Stimulated activated naive CD8-positive, alpha-beta T cell treated with anti-CD3 and anti-CD28 coated beads, Interleukin-15, amount 100 ng/mL, for 72 hours (primary cell): ENCODE measurements at regions not wholly inside any gene's neighbourhood (a gene's known extent, or its start where the extent isn't known, plus 50 kb on each side); places are given as distances from the start of the nearest gene placed in this dataset.

ENCODE experiments used
- ATAC-seq: fragments of 150-1000 bp; cut with Tn5 transposase; 2 replicates; pipeline ENCODE4 v1.10.0; 2021; ENCODE audit warnings: mild to moderate bottlenecking, moderate library complexity
- DNase-seq, 2 donors: peaks; one replicate each; pipeline ENCODE4 v3.0.0; 2021 to 2022
- H3K27ac Mint-ChIP-seq, 2 donors: one replicate each; pipeline ENCODE4 v1.8.0; 2022; ENCODE audit warnings: mild to moderate bottlenecking in 2 of 2, mixed read lengths in 2 of 2, moderate library complexity in 2 of 2
- H3K27me3 Mint-ChIP-seq: one replicate; pipeline ENCODE4 v1.8.0; 2022; ENCODE audit warnings: mixed read lengths
- H3K4me1 Mint-ChIP-seq: one replicate; pipeline ENCODE4 v1.8.0; 2022; ENCODE audit warnings: mild to moderate bottlenecking, mixed read lengths
- H3K4me3 Mint-ChIP-seq, 2 donors: one replicate each; pipeline ENCODE4 v1.8.0; 2022; ENCODE audit warnings: mild to moderate bottlenecking in 2 of 2, mixed read lengths in 2 of 2, moderate library complexity in 1 of 2
- H3K9me3 Mint-ChIP-seq, 2 donors: one replicate each; pipeline ENCODE4 v1.8.0; 2022; ENCODE audit warnings: mixed read lengths in 2 of 2

DNA sequence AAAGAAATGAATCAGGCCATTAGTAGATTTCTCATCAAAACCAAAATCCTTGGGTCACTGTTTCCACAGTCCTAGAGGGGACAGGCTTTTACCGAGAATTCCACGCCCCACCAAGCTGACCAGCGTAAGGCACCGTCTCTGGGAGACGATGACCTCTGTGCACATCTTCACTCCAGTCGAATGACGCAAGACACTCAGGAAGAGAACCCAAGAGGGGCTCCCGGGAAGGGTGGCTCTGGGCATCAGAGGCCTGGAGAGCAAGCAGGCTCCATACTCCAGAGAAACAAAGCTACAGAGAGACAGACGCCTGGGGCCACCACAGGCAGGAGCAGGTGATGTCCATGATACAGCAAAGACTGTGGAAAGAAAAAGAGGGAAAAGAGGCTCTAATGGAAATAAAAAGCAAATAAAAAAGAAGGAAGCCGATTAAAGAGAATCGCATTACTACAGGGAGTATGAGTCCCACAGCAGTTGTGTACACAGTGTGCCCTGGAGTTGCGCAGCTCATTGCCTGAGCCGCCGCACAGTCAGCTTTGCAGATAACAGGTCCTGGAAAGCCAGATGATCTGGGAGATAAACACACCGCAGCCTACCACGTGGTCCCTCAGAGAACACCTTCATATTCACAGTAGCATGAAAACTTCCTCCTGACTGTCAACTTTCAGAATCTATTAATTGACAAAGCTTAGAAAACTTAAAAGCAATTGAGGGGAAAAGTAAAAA is 572.7 kb upstream of the SALL3 start:
- ATAC-seq (peak; percentile 37), DNase-seq (no peak)
- Mint-ChIP-seq H3K4me1 (peaks cover 12% of the 10 kb centered on the region), H3K9me3 (no peaks in the 10 kb centered on the region), H3K27me3 (peaks cover 42% of the 10 kb centered on the region), H3K27ac (peak overlapping the region; percentile 12 to 66), H3K4me3 (peak overlapping the region; percentile 41 to 49)

DNA sequence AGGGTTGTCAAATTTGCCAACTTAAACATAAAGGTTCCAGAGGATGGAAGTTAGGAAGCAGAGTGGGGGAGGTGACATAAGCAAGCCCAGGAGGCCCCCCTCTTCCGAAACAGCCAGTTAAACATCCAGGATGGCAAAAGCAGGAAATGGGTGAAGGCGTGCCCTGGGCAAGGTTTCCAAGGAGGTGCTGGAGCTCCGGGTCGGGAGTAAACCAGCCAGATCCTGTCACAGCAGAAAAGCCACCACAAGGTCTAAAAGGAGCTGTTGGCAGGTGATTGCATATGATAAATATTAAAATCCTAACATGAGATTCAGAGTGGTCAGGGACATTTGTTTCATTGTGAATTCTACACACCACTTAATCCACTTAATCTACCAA is 572.2 kb upstream of the SALL3 start:
- H3K27ac Mint-ChIP-seq, result peak overlapping the region in 1 of 2 donors; percentile 66
- DNase-seq (no peak), ATAC-seq (no peak)
- peak overlapping the region; percentile 8 to 39 for H3K4me3 Mint-ChIP-seq
- peaks cover 12% of the 10 kb centered on the region for H3K4me1 Mint-ChIP-seq
- H3K27me3 Mint-ChIP-seq, result peaks cover 42% of the 10 kb centered on the region
- H3K9me3 Mint-ChIP-seq, result no peaks in the 10 kb centered on the region

DNA sequence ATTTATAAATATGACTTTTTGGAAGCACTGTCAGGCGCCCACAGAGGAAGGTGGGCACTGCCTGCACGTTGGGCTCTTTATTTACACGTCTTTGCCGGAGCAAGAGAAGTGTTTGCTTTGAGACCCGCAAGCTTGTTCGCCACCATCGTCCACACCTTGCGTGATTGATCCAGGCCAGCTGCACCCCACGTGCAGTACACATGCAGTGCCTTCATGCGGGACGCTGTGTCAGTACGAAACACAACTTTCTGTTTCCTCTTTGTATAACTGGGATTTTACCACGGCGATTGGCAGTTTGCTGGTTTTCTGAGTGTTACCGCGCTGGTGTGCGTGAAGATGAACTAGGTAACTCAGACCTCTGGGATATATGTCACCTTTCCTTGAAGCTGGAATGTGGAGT is 571.0 kb upstream of the SALL3 start:
- peaks cover 12% of the 10 kb centered on the region for H3K4me1 Mint-ChIP-seq
- no peak overlapping the region for H3K27ac Mint-ChIP-seq
- no peak for ATAC-seq
- H3K27me3 Mint-ChIP-seq, result peaks cover 42% of the 10 kb centered on the region
- no peak for DNase-seq
- H3K4me3 Mint-ChIP-seq, result no peak overlapping the region
- H3K9me3 Mint-ChIP-seq, result no peaks in the 10 kb centered on the region

GRCh38 chr18:78410094-78410786 is 569.4 kb upstream of the SALL3 start:
- Mint-ChIP-seq H3K27ac (peak overlapping the region in 1 of 2 donors; percentile 6), H3K9me3 (no peaks in the 10 kb centered on the region), H3K27me3 (peaks cover 42% of the 10 kb centered on the region), H3K4me1 (peaks cover 12% of the 10 kb centered on the region), H3K4me3 (no peak overlapping the region)
- DNase-seq (no peak), ATAC-seq (peak; percentile 41)

GRCh38 chr18:78411539-78411938 is 568.1 kb upstream of the SALL3 start:
- DNase-seq (no peak), ATAC-seq (no peak)
- H3K4me3 Mint-ChIP-seq, result no peak overlapping the region
- H3K27me3 Mint-ChIP-seq, result peaks cover 33% of the 10 kb centered on the region
- H3K4me1 Mint-ChIP-seq, result peaks cover 12% of the 10 kb centered on the region
- H3K27ac Mint-ChIP-seq, result no peak overlapping the region
- H3K9me3 Mint-ChIP-seq, result no peaks in the 10 kb centered on the region

DNA sequence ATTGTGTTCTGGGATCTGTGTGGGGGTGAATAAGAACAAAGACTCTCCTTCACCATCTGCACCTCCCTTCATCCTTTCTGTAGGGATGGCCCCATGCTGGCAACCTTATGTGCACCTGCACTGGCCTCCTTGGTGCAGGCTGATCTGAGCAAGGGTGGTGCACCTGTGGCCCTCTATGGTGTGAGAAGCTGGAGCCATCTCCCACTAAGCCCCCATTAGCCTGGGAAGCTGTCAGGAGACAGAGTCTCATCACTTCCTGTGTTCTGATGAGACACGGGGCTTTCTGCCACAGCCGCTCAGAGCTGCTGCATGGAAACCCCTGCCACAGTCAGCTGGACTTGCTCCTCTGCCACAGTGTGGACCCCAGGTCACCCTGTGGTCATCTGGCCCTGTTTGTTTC is 565.3 kb upstream of the SALL3 start:
- no peak for DNase-seq
- ATAC-seq, result no peak
- no peaks in the 10 kb centered on the region for H3K4me1 Mint-ChIP-seq
- H3K27me3 Mint-ChIP-seq, result peaks cover 8% of the 10 kb centered on the region
- no peak overlapping the region for H3K27ac Mint-ChIP-seq
- H3K4me3 Mint-ChIP-seq, result no peak overlapping the region
- H3K9me3 Mint-ChIP-seq, result no peaks in the 10 kb centered on the region

GRCh38 chr18:78416853-78417252 is 562.8 kb upstream of the SALL3 start:
- ATAC-seq (no peak), DNase-seq (no peak)
- Mint-ChIP-seq H3K4me3 (no peak overlapping the region), H3K4me1 (no peaks in the 10 kb centered on the region), H3K9me3 (no peaks in the 10 kb centered on the region), H3K27ac (no peak overlapping the region), H3K27me3 (no peaks in the 10 kb centered on the region)

GRCh38 chr18:78418379-78418778 is 561.2 kb upstream of the SALL3 start:
- H3K27ac Mint-ChIP-seq, result no peak overlapping the region
- no peak for ATAC-seq
- no peaks in the 10 kb centered on the region for H3K4me1 Mint-ChIP-seq
- H3K27me3 Mint-ChIP-seq, result no peaks in the 10 kb centered on the region
- no peak overlapping the region for H3K4me3 Mint-ChIP-seq
- no peak for DNase-seq
- no peaks in the 10 kb centered on the region for H3K9me3 Mint-ChIP-seq

DNA sequence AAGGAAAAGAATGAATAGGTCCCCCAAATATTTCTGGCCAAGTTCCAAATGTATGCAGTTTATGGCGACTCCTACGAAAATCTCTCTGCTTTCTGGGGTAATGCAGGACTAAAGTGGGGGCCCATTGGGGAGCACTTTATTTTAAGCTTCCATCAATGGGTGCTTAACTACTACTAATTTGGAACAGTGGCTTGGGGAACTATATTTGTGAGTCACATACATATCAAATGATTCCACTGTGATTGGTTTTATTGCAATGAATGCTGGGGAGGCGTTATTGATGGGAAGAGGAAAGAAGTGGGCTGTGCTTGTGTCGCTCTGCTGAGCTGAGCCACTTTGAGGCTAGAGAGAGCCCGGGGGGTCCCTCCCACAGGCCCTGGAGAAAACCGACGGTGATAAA is 560.4 kb upstream of the SALL3 start:
- H3K4me3 Mint-ChIP-seq, result no peak overlapping the region
- H3K27me3 Mint-ChIP-seq, result no peaks in the 10 kb centered on the region
- DNase-seq (no peak), ATAC-seq (no peak)
- H3K9me3 Mint-ChIP-seq, result no peaks in the 10 kb centered on the region
- no peak overlapping the region for H3K27ac Mint-ChIP-seq
- no peaks in the 10 kb centered on the region for H3K4me1 Mint-ChIP-seq

DNA sequence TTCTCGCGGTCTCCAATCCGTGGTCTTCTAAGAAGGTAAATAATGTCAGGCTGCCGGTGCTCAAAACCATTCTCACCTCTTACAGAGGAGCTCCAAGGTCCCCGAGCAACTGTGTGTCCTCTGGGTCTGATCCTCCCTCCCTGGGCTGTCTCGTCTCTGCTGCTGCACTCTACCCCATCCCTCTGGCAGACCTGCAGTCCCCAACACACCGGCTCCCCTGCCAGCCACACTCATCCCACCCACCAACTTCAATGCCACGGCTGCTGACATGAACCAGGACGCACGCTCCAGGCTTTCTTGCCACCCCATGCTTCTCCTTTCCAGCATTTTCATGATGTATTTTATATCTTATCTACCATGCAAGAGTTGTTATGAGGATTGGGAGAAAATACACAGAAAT is 559.5 kb upstream of the SALL3 start:
- DNase-seq (no peak), ATAC-seq (no peak)
- Mint-ChIP-seq H3K4me3 (no peak overlapping the region), H3K4me1 (no peaks in the 10 kb centered on the region), H3K9me3 (no peaks in the 10 kb centered on the region), H3K27ac (no peak overlapping the region), H3K27me3 (no peaks in the 10 kb centered on the region)

- no peak overlapping the region for H3K27ac Mint-ChIP-seq
- H3K27me3 Mint-ChIP-seq, result no peaks in the 10 kb centered on the region
- H3K9me3 Mint-ChIP-seq, result no peaks in the 10 kb centered on the region
- DNase-seq, result no peak
- peak; percentile 15 for ATAC-seq
- H3K4me3 Mint-ChIP-seq, result no peak overlapping the region
- no peaks in the 10 kb centered on the region for H3K4me1 Mint-ChIP-seq
These were observed 558.2 kb upstream of the SALL3 start for GRCh38 chr18:78421392-78421791.

GRCh38 chr18:78422336-78422735 is 557.3 kb upstream of the SALL3 start:
- no peaks in the 10 kb centered on the region for H3K27me3 Mint-ChIP-seq
- H3K9me3 Mint-ChIP-seq, result no peaks in the 10 kb centered on the region
- ATAC-seq (no peak), DNase-seq (no peak)
- H3K4me1 Mint-ChIP-seq, result no peaks in the 10 kb centered on the region
- no peak overlapping the region for H3K4me3 Mint-ChIP-seq
- H3K27ac Mint-ChIP-seq, result peak overlapping the region in 1 of 2 donors; percentile 65

DNA sequence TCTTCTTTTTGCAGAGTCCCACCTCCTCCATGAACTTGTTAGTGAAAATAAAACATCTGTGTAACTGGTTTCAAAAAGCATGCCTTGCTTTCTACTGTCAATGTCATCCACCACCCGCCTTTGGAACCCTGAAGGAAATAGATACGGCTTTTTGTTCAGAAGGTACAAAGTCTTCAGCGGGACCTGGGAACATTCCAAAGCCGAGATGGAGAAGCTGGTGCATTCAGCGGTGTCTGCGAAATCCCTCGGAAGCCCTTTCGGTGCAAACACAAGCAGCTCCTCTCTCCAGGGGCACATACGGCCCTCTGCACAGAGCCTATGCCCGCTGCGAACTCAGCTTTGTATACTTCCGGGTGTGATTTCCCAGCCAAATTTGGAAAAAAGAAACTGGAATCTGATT is 555.8 kb upstream of the SALL3 start:
- ATAC-seq (no peak), DNase-seq (no peak)
- no peak overlapping the region for H3K27ac Mint-ChIP-seq
- no peaks in the 10 kb centered on the region for H3K4me1 Mint-ChIP-seq
- H3K9me3 Mint-ChIP-seq, result no peaks in the 10 kb centered on the region
- H3K4me3 Mint-ChIP-seq, result no peak overlapping the region
- no peaks in the 10 kb centered on the region for H3K27me3 Mint-ChIP-seq

- H3K4me3 Mint-ChIP-seq, result no peak overlapping the region
- H3K9me3 Mint-ChIP-seq, result no peaks in the 10 kb centered on the region
- ATAC-seq (no peak), DNase-seq (no peak)
- no peaks in the 10 kb centered on the region for H3K27me3 Mint-ChIP-seq
- no peaks in the 10 kb centered on the region for H3K4me1 Mint-ChIP-seq
- H3K27ac Mint-ChIP-seq, result no peak overlapping the region
These were observed 555.1 kb upstream of the SALL3 start for GRCh38 chr18:78424403-78425018.

DNA sequence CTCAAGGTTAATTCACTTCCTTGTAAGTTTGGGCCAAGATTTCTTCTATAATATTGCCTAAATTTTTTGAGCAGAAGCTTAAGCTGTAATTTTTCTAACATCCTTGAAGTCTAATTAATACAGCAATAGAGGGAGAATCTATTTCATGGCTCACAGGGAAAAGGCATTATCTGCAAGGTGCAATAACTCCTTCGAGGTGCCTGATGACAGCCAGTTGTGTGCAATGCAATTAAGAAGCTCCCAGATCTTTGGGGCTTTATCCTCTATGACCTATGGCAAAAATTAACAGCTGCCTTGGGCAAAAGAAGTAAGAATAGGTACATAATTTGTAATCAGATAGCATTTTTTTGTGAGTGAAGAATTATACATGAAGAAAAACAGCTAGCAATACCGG is 554.6 kb upstream of the SALL3 start:
- Mint-ChIP-seq H3K4me3 (no peak overlapping the region), H3K27me3 (no peaks in the 10 kb centered on the region), H3K9me3 (no peaks in the 10 kb centered on the region), H3K4me1 (no peaks in the 10 kb centered on the region), H3K27ac (no peak overlapping the region)
- no peak for DNase-seq
- ATAC-seq, result no peak

GRCh38 chr18:78427081-78427480 is 552.5 kb upstream of the SALL3 start:
- Mint-ChIP-seq H3K27me3 (peaks cover 8% of the 10 kb centered on the region), H3K4me1 (no peaks in the 10 kb centered on the region), H3K4me3 (no peak overlapping the region), H3K9me3 (no peaks in the 10 kb centered on the region), H3K27ac (peak overlapping the region in 1 of 2 donors; percentile 63)
- DNase-seq, result no peak
- ATAC-seq, result no peak
